ENCODE measurements at regions not wholly inside any gene's neighbourhood (a gene's known extent, or its start where the extent isn't known, plus 50 kb on each side); places are given as distances from the start of the nearest gene placed in this dataset.

GRCh38 chr6:147621263-147621662, 112.8 kb downstream of the SAMD5 start:
- no peak for DNase-seq (ENCODE audit: low spot score)

- no peak for DNase-seq (ENCODE audit: low spot score)
These were observed 113.5 kb downstream of the SAMD5 start for GRCh38 chr6:147621961-147622360.

- no peak for DNase-seq (ENCODE audit: low spot score)
These were observed 116.5 kb downstream of the SAMD5 start for GRCh38 chr6:147624946-147625515.

GRCh38 chr6:147625946-147626345, 117.5 kb downstream of the SAMD5 start:
- no peak for DNase-seq (ENCODE audit: low spot score)

GRCh38 chr6:147627411-147627810, 118.9 kb downstream of the SAMD5 start:
- no peak for DNase-seq (ENCODE audit: low spot score)

GRCh38 chr6:147633191-147633590, 124.7 kb downstream of the SAMD5 start:
- DNase-seq (ENCODE audit: low spot score), result no peak

- DNase-seq (ENCODE audit: low spot score), result no peak
These were observed 129.2 kb downstream of the SAMD5 start for GRCh38 chr6:147637620-147638195.

- no peak for DNase-seq (ENCODE audit: low spot score)
These were observed 130.8 kb downstream of the SAMD5 start for GRCh38 chr6:147639279-147639678.

- no peak for DNase-seq (ENCODE audit: low spot score)
These were observed 132.1 kb downstream of the SAMD5 start for GRCh38 chr6:147640606-147641005.

GRCh38 chr6:147641511-147641910, 133.0 kb downstream of the SAMD5 start:
- no peak for DNase-seq (ENCODE audit: low spot score)

- no peak for DNase-seq (ENCODE audit: low spot score)
These were observed 134.0 kb downstream of the SAMD5 start for GRCh38 chr6:147642458-147642857.

GRCh38 chr6:147643341-147644200, 135.1 kb downstream of the SAMD5 start:
- DNase-seq (ENCODE audit: low spot score), result no peak

- no peak for DNase-seq (ENCODE audit: low spot score)
These were observed 140.4 kb downstream of the SAMD5 start for GRCh38 chr6:147648916-147649315.

GRCh38 chr6:147651249-147652063, 143.0 kb downstream of the SAMD5 start:
- DNase-seq (ENCODE audit: low spot score), result no peak

- no peak for DNase-seq (ENCODE audit: low spot score)
These were observed 145.1 kb downstream of the SAMD5 start for GRCh38 chr6:147653631-147654030.

GRCh38 chr6:147654103-147654845, 145.8 kb downstream of the SAMD5 start:
- DNase-seq (ENCODE audit: low spot score), result no peak

- no peak for DNase-seq (ENCODE audit: low spot score)
These were observed 152.1 kb downstream of the SAMD5 start for GRCh38 chr6:147660334-147661311.

GRCh38 chr6:147662646-147663045, 154.2 kb downstream of the SAMD5 start:
- no peak for DNase-seq (ENCODE audit: low spot score)

- no peak for DNase-seq (ENCODE audit: low spot score)
These were observed 155.6 kb downstream of the SAMD5 start for GRCh38 chr6:147664092-147664491.

GRCh38 chr6:147666255-147666654, 157.8 kb downstream of the SAMD5 start:
- DNase-seq (ENCODE audit: low spot score), result no peak
